Forelimb muscle (tissue), 1 donor: ENCODE measurements at regions not wholly inside any gene's neighbourhood (a gene's known extent, or its start where the extent isn't known, plus 50 kb on each side); places are given as distances from the start of the nearest gene placed in this dataset.
A peak's percentile ranks its signal among the peaks of the same experiment; 100 is the strongest.

ENCODE experiments used
- DNase-seq: peaks from one replicate; pipeline ENCODE4 v3.0.0-alpha.2; 2013; ENCODE audit warnings: low read depth

DNA sequence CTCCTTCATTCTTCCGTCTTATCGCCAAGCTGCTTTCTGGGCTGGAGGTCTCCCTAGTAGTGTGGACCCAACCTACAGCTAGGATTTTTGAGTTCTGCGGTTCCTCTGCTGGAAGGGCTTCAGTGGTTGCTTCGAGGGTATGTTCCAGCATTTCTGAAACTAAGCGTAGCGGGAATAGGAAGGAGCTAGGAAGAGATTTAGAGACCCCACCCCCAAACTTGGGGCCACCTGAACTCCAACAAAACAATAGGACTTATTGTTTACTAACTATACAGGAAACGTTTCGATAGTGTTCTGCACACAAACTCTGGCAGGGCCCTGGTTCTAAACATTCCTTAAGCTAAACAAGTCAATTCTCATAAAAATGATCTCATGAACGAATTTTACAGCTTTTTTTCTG is 346.7 kb downstream of the PLK2 start:
- no peak for DNase-seq

DNA sequence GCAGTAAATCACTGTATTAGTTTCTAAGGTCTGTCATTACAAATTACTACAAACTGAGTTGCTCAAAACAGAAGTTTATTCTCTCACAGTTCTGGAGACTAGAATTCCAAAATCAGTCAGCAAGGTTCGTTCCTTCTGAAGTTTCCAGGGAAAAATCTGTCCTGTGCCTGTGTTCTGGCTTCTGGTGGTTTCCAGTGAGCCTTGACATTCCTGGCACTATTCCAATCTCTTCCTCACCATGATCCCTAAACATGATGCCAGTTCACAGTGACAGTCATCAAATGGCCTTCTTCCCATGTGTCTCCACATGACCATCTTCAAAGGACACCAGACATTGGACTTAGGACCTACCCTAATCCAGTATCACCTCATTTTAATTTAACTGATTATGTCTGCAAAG is 351.4 kb downstream of the PLK2 start:
- no peak for DNase-seq

GRCh38 chr5:58107704-58108103 is 352.2 kb downstream of the PLK2 start:
- no peak for DNase-seq

- no peak for DNase-seq
These were observed 353.0 kb downstream of the PLK2 start for GRCh38 chr5:58106754-58107410.

GRCh38 chr5:58105836-58106235 is 354.1 kb downstream of the PLK2 start:
- no peak for DNase-seq

GRCh38 chr5:58099257-58099656 is 360.6 kb downstream of the PLK2 start:
- no peak for DNase-seq

DNA sequence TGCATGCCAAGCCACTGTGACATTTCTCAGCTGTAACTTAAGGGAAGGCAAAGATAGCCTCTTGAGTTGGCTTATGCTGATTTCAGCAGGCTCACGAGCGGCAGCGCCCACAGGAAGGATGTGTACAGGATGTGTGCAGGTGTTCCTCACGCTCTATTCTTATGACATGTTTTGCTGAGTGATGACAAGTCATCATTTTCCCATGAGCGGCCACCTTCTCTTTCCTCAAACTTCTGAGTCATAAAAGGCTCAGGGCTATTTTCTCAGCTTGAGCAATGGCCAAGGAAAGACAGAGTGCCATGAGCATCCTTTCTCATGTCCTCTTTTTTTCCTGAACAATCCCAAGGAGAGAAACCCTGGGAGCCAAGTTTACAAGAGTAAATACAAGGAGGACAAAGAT is 365.9 kb downstream of the PLK2 start:
- DNase-seq = no peak

DNA sequence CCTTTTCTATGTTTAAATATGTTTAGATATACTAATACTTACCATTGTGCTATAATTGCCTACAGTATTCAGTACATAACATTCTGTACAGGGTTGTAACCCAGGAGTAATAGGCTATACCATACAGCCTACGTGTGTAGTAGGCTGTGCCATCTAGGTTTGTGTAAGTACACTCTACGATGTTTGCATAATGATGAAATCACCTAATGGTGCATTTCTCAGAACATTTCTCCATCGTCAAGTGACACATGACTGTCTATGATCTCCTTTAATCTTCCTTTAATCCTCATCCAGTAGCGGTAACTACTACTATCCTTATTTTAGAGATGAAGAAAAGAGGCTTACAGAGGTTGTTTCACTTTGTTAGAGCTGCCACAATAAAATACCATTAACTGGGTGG is 369.2 kb downstream of the PLK2 start:
- DNase-seq = no peak

GRCh38 chr5:58088941-58089340 is 370.9 kb downstream of the PLK2 start:
- DNase-seq = no peak

DNA sequence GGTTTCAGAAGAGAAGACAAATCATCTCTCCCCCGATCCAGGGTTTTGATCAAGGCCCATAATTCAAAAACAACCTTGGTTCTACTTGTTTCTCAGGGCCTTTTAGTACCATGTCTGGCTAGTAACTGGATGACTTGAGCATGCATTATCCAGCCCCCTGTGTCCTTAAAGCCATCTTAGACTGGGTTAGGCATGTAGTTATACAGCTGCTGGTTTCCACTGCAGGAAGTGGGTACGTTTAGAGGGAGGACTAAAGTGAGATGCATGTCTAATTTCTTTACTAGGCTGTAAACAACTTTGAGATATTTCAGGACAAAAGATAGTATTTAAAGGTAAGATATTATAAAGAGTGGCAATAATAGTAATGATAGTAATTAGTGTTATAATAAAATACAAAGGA is 372.0 kb downstream of the PLK2 start:
- DNase-seq = no peak

- DNase-seq = no peak
These were observed 372.8 kb downstream of the PLK2 start for GRCh38 chr5:58087123-58087522.

DNA sequence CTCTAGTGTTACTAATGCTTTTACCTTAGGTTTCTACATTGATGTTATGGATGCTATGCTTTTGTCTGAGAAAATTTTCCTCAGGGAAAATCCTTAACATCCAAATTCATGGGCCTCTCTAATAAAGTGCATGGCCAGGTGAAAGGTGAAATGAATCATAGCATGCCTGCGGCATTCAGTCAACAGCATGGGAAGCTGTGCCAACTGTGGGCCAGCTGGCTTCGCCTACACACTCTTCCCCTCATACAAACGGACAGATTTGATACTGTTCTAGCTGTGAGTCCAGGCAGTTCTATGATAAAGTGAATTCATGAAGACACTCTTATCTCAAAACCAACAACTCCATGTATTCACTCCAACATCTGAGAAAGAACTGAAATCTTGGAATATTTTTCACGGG is 374.1 kb downstream of the PLK2 start:
- DNase-seq = no peak

DNA sequence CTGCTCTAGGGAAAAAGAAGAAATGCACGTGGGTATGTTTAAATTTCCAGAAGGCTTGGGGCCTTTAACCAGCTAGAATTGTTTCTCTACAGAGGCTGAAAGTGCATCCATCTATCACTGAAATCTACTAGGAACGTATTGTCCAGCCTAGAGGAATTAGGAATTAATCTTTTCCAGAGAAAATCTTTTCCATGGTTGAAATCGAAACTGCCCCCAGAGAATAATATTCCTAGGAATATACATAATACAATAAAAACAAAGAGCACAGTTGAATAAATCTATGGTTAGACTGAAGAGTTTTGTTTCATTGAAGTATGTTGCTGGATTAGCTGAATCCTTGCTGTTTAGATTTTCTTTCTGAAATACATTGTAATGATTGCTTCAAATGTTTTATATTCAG is 378.5 kb downstream of the PLK2 start:
- peak; percentile 35 for DNase-seq

- no peak for DNase-seq
These were observed 379.3 kb downstream of the PLK2 start for GRCh38 chr5:58080573-58080972.

DNA sequence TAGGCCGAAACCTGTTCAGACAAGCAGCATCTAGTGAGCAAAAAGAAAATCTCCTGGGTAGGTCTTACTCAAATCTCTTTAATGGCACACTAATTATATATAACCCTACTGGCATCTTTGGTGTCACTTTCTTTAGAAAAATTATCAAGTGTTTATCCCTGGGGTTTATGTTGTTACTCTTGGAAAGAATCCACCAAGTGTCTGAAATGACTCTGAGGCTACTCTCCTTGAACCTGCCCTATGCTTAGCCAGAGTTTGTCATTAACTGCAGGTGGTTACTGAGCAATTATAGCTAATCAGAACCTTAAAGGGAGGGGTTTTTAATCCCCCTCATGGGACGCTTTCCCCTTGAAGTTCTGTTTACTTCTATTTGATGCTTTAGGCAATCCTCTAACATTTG is 381.9 kb downstream of the PLK2 start:
- DNase-seq = no peak

DNA sequence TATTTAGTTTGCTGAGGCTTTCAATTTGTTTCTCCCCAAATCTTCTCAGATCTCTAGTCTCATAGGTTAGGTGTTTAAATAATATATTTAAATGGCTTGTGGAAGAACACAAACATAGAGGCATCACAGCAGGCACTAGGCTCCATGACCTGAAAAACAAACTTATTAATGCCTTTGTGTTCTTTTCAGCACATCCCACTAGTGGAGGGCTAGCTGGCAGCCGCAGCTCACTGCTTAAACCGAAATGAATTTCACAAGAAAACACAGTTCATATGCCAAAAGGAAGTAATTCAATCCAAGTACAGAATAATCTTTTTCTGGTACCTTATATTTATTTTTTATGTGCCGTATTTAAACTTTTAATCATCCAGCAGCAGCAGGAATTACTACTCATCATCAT is 382.5 kb downstream of the PLK2 start:
- DNase-seq = no peak

DNA sequence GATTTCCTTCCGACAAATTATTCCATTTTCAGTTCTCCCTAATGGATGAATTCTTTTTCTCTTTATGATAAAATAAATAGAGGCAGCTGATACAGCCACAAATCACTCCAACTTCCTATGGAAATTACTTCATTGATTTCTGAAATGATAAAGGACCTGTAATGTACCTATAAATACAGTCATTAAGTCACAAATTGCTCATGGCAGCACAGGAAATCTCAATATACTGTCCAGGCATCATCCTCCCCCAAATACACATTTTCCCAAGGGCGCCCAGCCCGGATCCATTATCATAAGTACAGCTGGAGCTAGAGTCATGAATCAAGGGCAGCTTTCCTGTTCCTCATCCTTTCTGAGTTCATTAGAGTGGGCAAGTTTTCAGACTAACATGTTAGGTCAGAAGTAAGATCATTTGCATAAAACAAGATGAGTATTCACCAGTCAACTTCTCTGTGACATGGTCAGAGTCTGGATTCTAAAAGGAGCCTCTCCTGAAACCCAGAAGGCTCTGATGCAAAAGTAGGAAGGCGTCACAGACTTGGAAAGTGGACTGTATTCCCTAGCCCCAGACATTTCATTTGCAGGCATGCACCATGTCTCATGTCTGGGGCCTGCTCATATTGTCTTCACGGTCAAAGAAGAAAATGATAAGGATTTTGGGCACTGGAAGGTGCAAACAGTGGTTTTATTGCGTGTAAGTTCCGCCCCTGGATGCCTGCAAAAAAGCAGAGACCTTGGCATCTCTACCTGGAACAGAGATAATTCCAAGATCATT is 383.2 kb downstream of the PLK2 start:
- no peak for DNase-seq

GRCh38 chr5:58075907-58076306 is 384.0 kb downstream of the PLK2 start:
- DNase-seq = no peak

DNA sequence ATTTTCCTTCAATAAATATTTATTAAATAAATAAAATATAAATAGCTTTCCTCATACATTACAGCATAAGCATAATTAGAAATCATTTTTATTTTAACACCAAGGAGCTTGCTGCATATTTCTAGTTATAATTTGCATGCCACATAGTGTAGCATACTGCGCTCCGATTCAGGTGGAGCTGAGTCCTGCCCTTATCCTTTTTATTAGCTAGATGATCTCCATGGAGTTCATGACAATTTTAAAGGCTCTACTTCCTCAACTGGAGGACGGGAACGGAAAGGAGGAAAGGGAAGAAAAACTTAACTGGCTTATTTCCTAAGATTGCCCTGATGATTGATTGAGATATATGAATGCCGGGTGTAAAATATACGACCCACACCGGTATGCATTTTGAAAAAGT is 385.2 kb downstream of the PLK2 start:
- DNase-seq = no peak

DNA sequence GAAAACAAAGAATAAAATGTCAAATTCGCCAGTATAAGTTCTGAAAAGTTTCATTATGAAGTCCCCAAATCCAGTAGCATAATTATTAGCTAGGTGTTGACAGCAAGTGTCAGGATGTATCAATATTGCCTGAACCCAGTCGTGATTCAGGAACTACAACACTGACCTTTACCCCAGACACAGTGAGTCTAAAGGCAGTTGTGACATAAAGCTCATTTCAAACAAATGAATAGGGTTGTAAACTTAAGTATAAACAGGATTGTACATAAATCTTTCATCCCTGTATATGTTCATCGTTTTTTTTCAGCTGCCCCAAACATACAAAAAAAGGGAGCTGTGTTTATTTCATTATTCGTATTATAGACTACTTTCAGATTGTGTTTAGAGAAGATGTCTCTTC is 385.7 kb downstream of the PLK2 start:
- no peak for DNase-seq

DNA sequence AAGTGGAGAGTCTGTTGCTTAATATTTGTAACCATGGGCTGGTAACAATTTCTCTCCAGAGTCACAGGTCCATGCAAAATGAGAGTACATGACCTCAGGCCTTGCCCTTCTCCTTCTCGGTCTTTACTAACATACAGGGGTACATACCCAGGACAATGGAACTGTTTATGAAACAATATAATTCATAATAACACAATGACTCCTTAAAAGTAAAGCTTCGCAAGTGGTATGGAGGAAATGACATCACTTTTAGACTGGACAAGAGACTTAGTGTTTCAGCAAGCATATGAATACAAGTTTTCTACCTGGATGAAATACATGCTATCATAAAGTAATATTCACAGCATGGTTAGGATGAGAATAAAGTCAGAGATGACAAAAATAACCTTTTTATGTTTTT is 386.6 kb downstream of the PLK2 start:
- DNase-seq = no peak

- DNase-seq = no peak
These were observed 387.5 kb downstream of the PLK2 start for GRCh38 chr5:58072300-58072965.

- DNase-seq = no peak
These were observed 388.3 kb downstream of the PLK2 start for GRCh38 chr5:58071566-58071965.
